ENCODE measurements at regions not wholly inside any gene's neighbourhood (a gene's known extent, or its start where the extent isn't known, plus 50 kb on each side); places are given as distances from the start of the nearest gene placed in this dataset.

DNA sequence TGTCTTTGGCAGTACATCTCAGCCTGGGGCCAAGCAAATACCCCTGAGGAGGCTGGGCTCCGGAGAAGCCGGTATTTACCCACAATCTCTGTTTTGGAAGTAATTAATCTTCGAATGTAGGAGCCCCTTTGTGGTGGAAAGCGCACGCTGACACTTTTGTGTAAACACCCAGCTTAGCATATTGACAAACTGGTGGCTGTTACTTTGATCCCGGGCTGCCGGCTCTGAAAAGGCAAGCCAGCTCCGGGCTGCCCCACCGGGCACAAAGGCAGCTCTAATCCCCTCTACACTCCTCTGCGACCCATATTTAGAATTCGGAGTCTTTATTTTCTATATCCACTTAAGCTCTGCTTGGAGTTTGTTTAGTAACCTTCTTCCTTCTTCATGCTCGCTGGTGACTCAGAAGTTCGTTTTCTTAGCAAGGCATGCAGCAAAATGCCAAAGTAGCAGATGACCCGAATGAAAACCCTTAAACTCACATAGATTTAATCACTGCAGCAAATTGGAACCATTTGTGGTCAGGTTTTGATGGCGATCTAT lies 144.0 kb upstream of the IRX3 start:
- no peak for TF ChIP-seq SUZ12 (IDR thresholded peaks at IDR 0.05; ENCODE audit: extremely low read depth, insufficient read depth, insufficient read length)
- TF ChIP-seq YY1 (IDR thresholded peaks at IDR 0.05; ENCODE audit: insufficient read depth, insufficient read length), result no peak
- no peak for TF ChIP-seq ZNF274 (IDR thresholded peaks at IDR 0.05; ENCODE audit: low read depth, low read length)

Measured in NT2/D1 (cell line).